Vagina (tissue), 2 donors: ENCODE measurements at regions not wholly inside any gene's neighbourhood (a gene's known extent, or its start where the extent isn't known, plus 50 kb on each side); places are given as distances from the start of the nearest gene placed in this dataset.

Experiments
- POLR2A ChIP-seq, 2 donors: fragments of 450-650 bp; IDR thresholded peaks; one replicate each; pipeline ENCODE4 v1.6.1; 2017; ENCODE audit warnings: antibody characterized with exemption in 2 of 2, mild to moderate bottlenecking in 2 of 2, moderate library complexity in 2 of 2
- POLR2AphosphoS5 ChIP-seq, 2 donors: sonication (generic); formaldehyde crosslinking; IDR thresholded peaks; one replicate each; pipeline ENCODE4 v1.9.0; 2017; ENCODE audit warnings: antibody characterized with exemption in 2 of 2, mild to moderate bottlenecking in 2 of 2, low read depth in 1 of 2; ENCODE audit not compliant: insufficient read depth in 1 of 2
- TF ChIP-seq, protein P1 (sequence below), 3 experiments: fragments of 450-650 bp in 2 of 3; fragments of 200-600 bp in 1 of 3; sonication (generic) in 1 of 3; IDR thresholded peaks; one replicate each; pipeline ENCODE4 v1.5.1; 2017 to 2019; ENCODE audit warnings: antibody characterized with exemption in 3 of 3, mild to moderate bottlenecking in 2 of 3, moderate library complexity in 2 of 3

GRCh38 chr14:97813556-97813955, 1016.4 kb downstream of the VRK1 start:
- TF ChIP-seq, protein P1, sequence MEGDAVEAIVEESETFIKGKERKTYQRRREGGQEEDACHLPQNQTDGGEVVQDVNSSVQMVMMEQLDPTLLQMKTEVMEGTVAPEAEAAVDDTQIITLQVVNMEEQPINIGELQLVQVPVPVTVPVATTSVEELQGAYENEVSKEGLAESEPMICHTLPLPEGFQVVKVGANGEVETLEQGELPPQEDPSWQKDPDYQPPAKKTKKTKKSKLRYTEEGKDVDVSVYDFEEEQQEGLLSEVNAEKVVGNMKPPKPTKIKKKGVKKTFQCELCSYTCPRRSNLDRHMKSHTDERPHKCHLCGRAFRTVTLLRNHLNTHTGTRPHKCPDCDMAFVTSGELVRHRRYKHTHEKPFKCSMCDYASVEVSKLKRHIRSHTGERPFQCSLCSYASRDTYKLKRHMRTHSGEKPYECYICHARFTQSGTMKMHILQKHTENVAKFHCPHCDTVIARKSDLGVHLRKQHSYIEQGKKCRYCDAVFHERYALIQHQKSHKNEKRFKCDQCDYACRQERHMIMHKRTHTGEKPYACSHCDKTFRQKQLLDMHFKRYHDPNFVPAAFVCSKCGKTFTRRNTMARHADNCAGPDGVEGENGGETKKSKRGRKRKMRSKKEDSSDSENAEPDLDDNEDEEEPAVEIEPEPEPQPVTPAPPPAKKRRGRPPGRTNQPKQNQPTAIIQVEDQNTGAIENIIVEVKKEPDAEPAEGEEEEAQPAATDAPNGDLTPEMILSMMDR (IDR thresholded peaks at IDR 0.05): no peak
- TF ChIP-seq POLR2A (IDR thresholded peaks at IDR 0.05): no peak
- TF ChIP-seq POLR2AphosphoS5 (IDR thresholded peaks at IDR 0.05; ENCODE audit: insufficient read depth in 1 of 2, low read depth in 1 of 2): no peak
